ENCODE measurements at regions not wholly inside any gene's neighbourhood (a gene's known extent, or its start where the extent isn't known, plus 50 kb on each side); places are given as distances from the start of the nearest gene placed in this dataset.
"Not testable (repeated sequence)": the region's sequence is repeated elsewhere in the genome, so short reads cannot be mapped to it uniquely, and the experiment has no call there.

DNA sequence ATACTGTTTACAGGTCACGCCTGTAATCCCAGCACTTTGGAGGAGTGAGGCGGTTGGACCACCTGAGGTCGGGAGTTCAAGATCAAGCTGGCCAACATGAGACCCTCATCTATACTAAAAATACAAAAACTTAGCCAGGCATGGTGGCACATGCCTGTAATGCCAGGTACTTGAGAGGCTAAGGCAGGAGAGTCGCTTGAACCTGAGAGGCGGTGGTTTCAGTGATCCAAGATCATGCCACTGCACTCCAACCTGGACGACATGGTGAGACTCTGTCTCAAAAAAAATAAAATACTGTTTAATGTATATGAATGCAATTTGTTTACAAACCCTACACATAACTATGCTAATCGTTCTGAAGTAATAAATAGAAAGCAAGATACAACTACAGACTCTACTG is 102.4 kb downstream of the ZNF486 start:
- H3K4me3 ChIP-seq, result no peak overlapping the region
- H3K4me1 ChIP-seq, result no peaks in the 10 kb centered on the region
- no peak for DNase-seq (ENCODE audit: low spot score in 2 of 2)
- H3K9me3 ChIP-seq, result no peaks in the 10 kb centered on the region
- no peaks in the 10 kb centered on the region for H3K27me3 ChIP-seq
- no peak for TF ChIP-seq CTCF (IDR thresholded peaks at IDR 0.05)
- no peak overlapping the region for H3K27ac ChIP-seq
- intact Hi-C loops (cut with DNase I), result no loop called here
- H3K36me3 ChIP-seq, result no peaks in the 10 kb centered on the region

DNA sequence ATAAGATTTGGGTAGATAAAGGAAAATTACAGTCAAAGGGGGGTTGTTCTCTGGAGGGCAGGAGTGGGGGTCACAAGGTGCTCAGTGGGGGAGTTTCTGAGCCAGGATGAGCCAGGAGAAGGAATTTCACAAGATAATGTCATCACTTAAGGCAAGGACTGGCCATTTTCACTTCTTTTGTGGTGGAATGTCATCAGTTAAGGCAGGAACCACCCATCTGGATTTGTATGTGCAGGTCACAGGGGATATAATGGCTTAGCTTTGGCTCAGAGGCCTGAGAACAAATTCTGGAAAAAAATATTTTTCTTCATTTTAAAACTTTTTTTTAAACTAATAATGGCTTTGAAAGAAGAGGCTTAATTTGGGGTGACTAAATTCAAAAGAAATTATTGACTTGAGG is 94.5 kb downstream of the ZNF486 start:
- H3K27me3 ChIP-seq; DNase-seq (ENCODE audit: low spot score in 2 of 2); H3K27ac ChIP-seq; H3K4me3 ChIP-seq; intact Hi-C loops (cut with DNase I); H3K9me3 ChIP-seq; H3K36me3 ChIP-seq; H3K4me1 ChIP-seq: not testable (repeated sequence)

DNA sequence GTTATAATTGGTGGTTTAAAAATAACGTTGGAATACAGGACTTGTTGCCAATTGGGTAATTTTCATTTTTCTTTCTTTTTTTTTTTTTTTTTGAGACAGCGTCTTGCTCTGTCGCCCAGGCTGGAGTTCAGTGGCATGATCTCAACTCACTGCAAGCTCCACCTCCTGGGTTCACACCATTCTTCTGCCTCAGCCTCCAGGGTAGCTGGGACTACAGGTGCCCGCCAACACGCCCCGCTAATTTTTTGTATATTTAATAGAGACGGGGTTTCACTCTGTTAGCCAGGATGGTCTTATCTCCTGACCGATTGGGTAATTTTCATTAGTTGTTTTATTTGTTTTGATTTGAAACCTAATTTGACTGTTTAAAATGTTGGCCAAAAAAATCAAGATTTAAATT is 93.7 kb downstream of the ZNF486 start:
- H3K27me3 ChIP-seq; H3K36me3 ChIP-seq; DNase-seq (ENCODE audit: low spot score in 2 of 2); intact Hi-C loops (cut with DNase I); H3K4me3 ChIP-seq; H3K27ac ChIP-seq; H3K9me3 ChIP-seq; H3K4me1 ChIP-seq: not testable (repeated sequence)

DNA sequence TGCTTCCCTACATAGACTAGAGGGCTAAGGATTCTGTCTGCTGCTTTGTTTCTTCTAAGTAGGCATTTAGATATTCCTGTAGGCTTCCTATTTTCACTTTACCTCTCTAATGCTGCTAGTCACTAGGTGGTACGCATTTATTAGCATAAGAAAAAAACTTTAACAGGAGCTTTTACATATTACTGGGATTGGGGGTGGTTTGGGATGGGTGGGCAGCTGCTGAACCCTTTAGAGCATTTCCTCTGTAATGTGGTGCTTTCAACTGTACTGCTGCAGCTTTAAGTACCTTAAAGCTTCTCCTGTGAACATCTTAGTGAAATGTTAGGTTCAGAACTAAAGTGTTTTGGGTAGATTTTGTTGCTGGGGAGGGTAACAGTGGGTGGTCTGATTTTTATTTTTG is 92.6 kb downstream of the ZNF486 start:
- Histone ChIP-seq H3K4me3 (no peak overlapping the region), H3K4me1 (no peaks in the 10 kb centered on the region), H3K9me3 (no peaks in the 10 kb centered on the region), H3K36me3 (no peaks in the 10 kb centered on the region), H3K27ac (no peak overlapping the region), H3K27me3 (no peaks in the 10 kb centered on the region)
- no peak for DNase-seq (ENCODE audit: low spot score in 2 of 2)
- TF ChIP-seq CTCF (IDR thresholded peaks at IDR 0.05), result no peak
- intact Hi-C loops (cut with DNase I), result no loop called here

DNA sequence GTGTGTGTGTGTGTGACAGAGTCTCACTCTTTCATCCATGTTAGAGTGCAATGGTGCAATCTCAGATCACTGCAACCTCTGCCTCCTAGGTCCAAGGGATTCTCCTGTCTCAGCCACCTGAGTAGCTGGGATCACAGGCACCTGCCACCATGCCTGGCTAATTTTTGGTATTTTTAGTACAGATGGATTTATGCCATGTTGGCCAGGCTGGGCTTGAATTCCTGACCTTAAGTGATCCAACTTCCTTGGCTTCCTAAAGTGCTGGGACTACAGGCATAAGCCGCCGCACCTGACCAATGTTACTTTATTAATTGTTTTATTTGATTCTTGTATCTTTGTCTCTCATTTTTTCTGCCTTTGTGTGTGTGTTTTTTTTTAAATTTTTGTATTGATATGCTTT is 89.6 kb downstream of the ZNF486 start:
- DNase-seq (ENCODE audit: low spot score in 2 of 2), result no peak
- intact Hi-C loops (cut with DNase I), result no loop called here
- H3K27me3 ChIP-seq, result no peaks in the 10 kb centered on the region
- H3K9me3 ChIP-seq, result no peaks in the 10 kb centered on the region
- H3K4me1 ChIP-seq, result no peaks in the 10 kb centered on the region
- TF ChIP-seq CTCF (IDR thresholded peaks at IDR 0.05), result no peak
- H3K36me3 ChIP-seq, result no peaks in the 10 kb centered on the region
- H3K27ac ChIP-seq, result no peak overlapping the region
- H3K4me3 ChIP-seq, result no peak overlapping the region

- no peak for TF ChIP-seq CTCF (IDR thresholded peaks at IDR 0.05)
- H3K36me3 ChIP-seq, result no peaks in the 10 kb centered on the region
- intact Hi-C loops (cut with DNase I), result no loop called here
- no peak overlapping the region for H3K4me3 ChIP-seq
- DNase-seq (ENCODE audit: low spot score in 2 of 2), result no peak
- H3K9me3 ChIP-seq, result no peaks in the 10 kb centered on the region
- no peaks in the 10 kb centered on the region for H3K27me3 ChIP-seq
- H3K4me1 ChIP-seq, result no peaks in the 10 kb centered on the region
- H3K27ac ChIP-seq, result no peak overlapping the region
Observed at GRCh38 chr19:20254121-20254520, 87.1 kb downstream of the ZNF486 start.

DNA sequence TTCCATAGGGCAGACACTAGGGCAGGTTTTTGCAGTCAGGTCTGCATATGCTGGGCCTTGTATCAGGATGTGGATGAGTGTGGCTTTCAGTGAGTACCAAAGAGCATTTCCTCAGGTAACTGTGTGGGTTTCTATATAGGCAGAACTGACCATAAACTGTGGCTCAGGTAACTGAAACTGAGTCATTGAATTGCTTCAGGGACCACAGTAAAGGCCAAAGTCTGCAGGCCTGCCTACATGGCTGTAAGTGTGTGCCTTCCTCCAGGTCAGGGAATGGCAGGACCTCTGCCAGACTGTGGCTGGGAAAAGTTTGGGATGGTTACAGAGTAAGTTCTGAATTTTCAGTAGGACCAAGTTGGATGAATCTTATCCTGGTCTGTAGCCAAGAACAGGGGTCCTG is 85.6 kb downstream of the ZNF486 start:
- intact Hi-C loops (cut with DNase I), result no loop called here
- DNase-seq (ENCODE audit: low spot score in 2 of 2), result no peak
- TF ChIP-seq CTCF (IDR thresholded peaks at IDR 0.05), result no peak
- no peaks in the 10 kb centered on the region for H3K36me3 ChIP-seq
- no peaks in the 10 kb centered on the region for H3K4me1 ChIP-seq
- H3K9me3 ChIP-seq, result no peaks in the 10 kb centered on the region
- no peak overlapping the region for H3K4me3 ChIP-seq
- H3K27me3 ChIP-seq, result no peaks in the 10 kb centered on the region
- H3K27ac ChIP-seq, result no peak overlapping the region
